HepG2 (cell line): ENCODE measurements at regions not wholly inside any gene's neighbourhood (a gene's known extent, or its start where the extent isn't known, plus 50 kb on each side); places are given as distances from the start of the nearest gene placed in this dataset.

Experiments
- CHD4 ChIP-seq: fragments of 200-600 bp; sonication (generic); IDR thresholded peaks from 2 replicates; pipeline ENCODE4 v1.7.0; 2017; ENCODE audit warnings: mild to moderate bottlenecking, low read length, borderline replicate concordance
- KLF15 ChIP-seq: sonication (generic); formaldehyde crosslinking; IDR thresholded peaks from 2 replicates; pipeline ENCODE4 v1.8.1; 2023; ENCODE audit warnings: borderline replicate concordance, mild to moderate bottlenecking, inconsistent platforms, missing genetic modification reagents, mixed read lengths
- MLX ChIP-seq: IDR thresholded peaks from 2 replicates; pipeline ENCODE4 v1.6.1; 2016
- NR0B2 ChIP-seq: sonication (generic); formaldehyde crosslinking; IDR thresholded peaks from 2 replicates; pipeline ENCODE4 v1.4.0; 2020; ENCODE audit warnings: mild to moderate bottlenecking, missing genetic modification reagents
- SIX4 ChIP-seq: sonication (generic); formaldehyde crosslinking; IDR thresholded peaks from 2 replicates; pipeline ENCODE4 v1.4.0; 2020; ENCODE audit warnings: missing genetic modification reagents
- SMC3 ChIP-seq: IDR thresholded peaks from 2 replicates; pipeline ENCODE4 v1.6.1; 2011; ENCODE audit warnings: low read length, improper control_type of control experiment
- STAG1 ChIP-seq: sonication (generic); formaldehyde crosslinking; IDR thresholded peaks from 2 replicates; pipeline ENCODE4 v1.4.0; 2020; ENCODE audit warnings: missing genetic modification reagents
- XRCC5 ChIP-seq: fragments of 200-400 bp; formaldehyde crosslinking; optimal IDR thresholded peaks from 2 replicates; pipeline ENCODE3; 2017; ENCODE audit warnings: mild to moderate bottlenecking, low read length
- ZBTB25 ChIP-seq: IDR thresholded peaks from 2 replicates; pipeline ENCODE4 v1.6.1; 2018; ENCODE audit warnings: missing genetic modification reagents
- ZNF792 ChIP-seq: IDR thresholded peaks from 2 replicates; pipeline ENCODE4 v1.6.1; 2016
- TF ChIP-seq, protein P1 (sequence below): sonication (generic); formaldehyde crosslinking; IDR thresholded peaks from 2 replicates; pipeline ENCODE4 v1.8.0; 2022; ENCODE audit warnings: missing genetic modification reagents, mild to moderate bottlenecking, inconsistent platforms, borderline replicate concordance

DNA sequence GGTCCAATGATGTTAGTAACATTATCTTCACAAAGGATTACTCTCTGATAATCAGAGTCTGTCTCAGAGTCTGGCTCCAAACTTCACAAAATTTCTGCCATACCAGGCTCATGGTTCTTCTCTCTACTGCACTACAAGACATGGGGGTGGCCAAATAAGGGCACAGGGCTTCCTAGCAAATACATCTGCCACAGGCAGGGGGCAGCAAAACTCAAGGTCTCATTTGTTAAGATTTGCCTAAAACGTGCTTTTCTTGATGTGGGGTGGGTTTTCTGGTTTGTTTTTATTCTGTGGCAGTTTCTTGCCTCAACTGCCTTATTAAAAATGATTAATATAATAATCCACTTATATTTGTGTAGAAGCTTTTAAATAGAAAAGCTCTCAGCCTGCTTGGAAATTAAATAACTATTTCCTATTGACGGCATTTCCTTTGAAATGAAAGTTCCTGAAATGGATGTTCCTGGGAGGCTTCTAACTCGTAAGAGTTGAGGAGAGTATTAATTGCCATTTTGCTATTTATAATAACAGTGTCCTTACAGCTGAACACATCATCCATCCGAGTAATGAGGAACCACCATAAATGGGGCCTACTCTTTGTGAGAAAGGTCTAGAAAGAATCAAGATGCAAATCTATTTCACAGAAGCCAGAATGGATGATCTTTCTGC lies 53.8 kb downstream of the SST start (continued):
- TF ChIP-seq, protein P1, sequence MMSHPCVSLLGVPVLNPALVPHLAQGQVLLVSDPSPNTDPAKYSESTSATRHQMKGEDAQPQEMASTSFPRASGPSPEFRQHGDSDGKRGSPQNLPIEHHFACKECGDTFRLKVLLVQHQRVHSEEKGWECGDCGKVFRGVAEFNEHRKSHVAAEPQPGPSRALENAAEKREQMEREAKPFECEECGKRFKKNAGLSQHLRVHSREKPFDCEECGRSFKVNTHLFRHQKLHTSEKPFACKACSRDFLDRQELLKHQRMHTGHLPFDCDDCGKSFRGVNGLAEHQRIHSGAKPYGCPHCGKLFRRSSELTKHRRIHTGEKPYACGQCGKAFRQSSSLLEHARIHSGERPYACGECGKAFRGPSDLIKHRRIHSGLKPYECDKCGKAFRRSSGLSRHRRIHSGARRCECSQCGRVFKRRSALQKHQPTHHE (CRISPR knock-in tag) = no peak
- TF ChIP-seq ZNF792 (CRISPR knock-in tag) = no peak
- peak; percentile 35 for TF ChIP-seq XRCC5
- no peak for TF ChIP-seq KLF15 (CRISPR knock-in tag)
- TF ChIP-seq STAG1 = peak; percentile 67
- no peak for TF ChIP-seq ZBTB25 (CRISPR knock-in tag)
- peak; percentile 71 for TF ChIP-seq SMC3
- TF ChIP-seq CHD4 = no peak
- no peak for TF ChIP-seq MLX
- TF ChIP-seq SIX4 (CRISPR knock-in tag) = no peak
- TF ChIP-seq NR0B2 (CRISPR knock-in tag) = no peak
